CD4-positive, CD25-positive, alpha-beta regulatory T cell (primary cell): ENCODE measurements at regions not wholly inside any gene's neighbourhood (a gene's known extent, or its start where the extent isn't known, plus 50 kb on each side); places are given as distances from the start of the nearest gene placed in this dataset.

Experiments used
- ATAC-seq, 2 donors: fragments of 150-1000 bp; cut with Tn5 transposase; one replicate each; pipeline ENCODE4 v1.10.0; 2021; ENCODE audit warnings: low read depth in 2 of 2, moderate number of reproducible peaks in 2 of 2, moderate library complexity in 1 of 2
- DNase-seq, 3 donors: peaks; one replicate each; pipeline versions ENCODE4 v3.0.0 to v3.0.0-alpha.2; 2012 to 2022; ENCODE audit warnings: mixed read lengths in 1 of 3
- H3K27ac ChIP-seq: one replicate; pipeline ENCODE4 v1.7.0; 2013; ENCODE audit warnings: mild to moderate bottlenecking, low read length; ENCODE audit not compliant: insufficient read depth, poor library complexity, severe bottlenecking
- H3K27me3 ChIP-seq: one replicate; pipeline ENCODE4 v1.7.0; 2013; ENCODE audit warnings: low read length; ENCODE audit not compliant: control insufficient read depth, insufficient read depth
- H3K36me3 ChIP-seq: one replicate; pipeline ENCODE4 v1.7.0; 2013; ENCODE audit warnings: mild to moderate bottlenecking, low read length, moderate library complexity; ENCODE audit not compliant: control insufficient read depth, insufficient read depth
- H3K4me1 ChIP-seq: 2 replicates; pipeline ENCODE4 v1.7.0; 2013; ENCODE audit warnings: mild to moderate bottlenecking, low read length; ENCODE audit not compliant: insufficient read depth, control insufficient read depth, poor library complexity, severe bottlenecking
- H3K4me3 ChIP-seq: one replicate; pipeline ENCODE4 v1.7.0; 2013; ENCODE audit warnings: low read depth, mild to moderate bottlenecking, low read length, moderate library complexity
- H3K9me3 ChIP-seq, 2 experiments: 1 replicate in 1 of 2; 2 replicates in 1 of 2; pipeline ENCODE4 v1.7.0; 2013; ENCODE audit warnings: low read length in 2 of 2, mild to moderate bottlenecking in 1 of 2, moderate library complexity in 1 of 2; ENCODE audit not compliant: control insufficient read depth in 2 of 2
- H3K27ac Mint-ChIP-seq, 3 donors: one replicate each; pipeline ENCODE4 v1.8.0; 2020 to 2022; ENCODE audit warnings: mild to moderate bottlenecking in 3 of 3, mixed read lengths in 3 of 3, moderate library complexity in 2 of 3
- H3K27me3 Mint-ChIP-seq: one replicate; pipeline ENCODE4 v1.8.0; 2022; ENCODE audit warnings: mild to moderate bottlenecking, mixed read lengths
- H3K36me3 Mint-ChIP-seq: one replicate; pipeline ENCODE4 v1.8.0; 2020; ENCODE audit warnings: mixed read lengths
- H3K4me1 Mint-ChIP-seq, 4 donors: one replicate each; pipeline ENCODE4 v1.8.0; 2020 to 2022; ENCODE audit warnings: mixed read lengths in 4 of 4, mild to moderate bottlenecking in 1 of 4
- H3K4me3 Mint-ChIP-seq, 4 donors: one replicate each; pipeline ENCODE4 v1.8.0; 2020 to 2022; ENCODE audit warnings: mild to moderate bottlenecking in 4 of 4, mixed read lengths in 4 of 4, moderate library complexity in 3 of 4
- H3K9me3 Mint-ChIP-seq, 7 donors: one replicate each; pipeline ENCODE4 v1.8.0; 2020 to 2022; ENCODE audit warnings: mixed read lengths in 7 of 7, mild to moderate bottlenecking in 3 of 7, moderate library complexity in 2 of 7

- no peak overlapping the region for H3K4me3 ChIP-seq
- DNase-seq, result no peak
Measured at GRCh38 chr2:147250652-147251356, 594.0 kb upstream of the ACVR2A start.

GRCh38 chr2:147247749-147248148 is 597.1 kb upstream of the ACVR2A start:
- no peak for DNase-seq
- H3K4me1 Mint-ChIP-seq, result no peaks in the 10 kb centered on the region
- Histone ChIP-seq H3K27me3 (no peaks in the 10 kb centered on the region), H3K9me3 (peaks cover 0 to 4% of the 10 kb centered on the region in 2 experiments), H3K4me1 (no peaks in the 10 kb centered on the region), H3K4me3 (no peak overlapping the region), H3K27ac (no peak overlapping the region), H3K36me3 (no peaks in the 10 kb centered on the region)
- peaks cover 0 to 6% (median 4%) of the 10 kb centered on the region in 7 donors for H3K9me3 Mint-ChIP-seq
- no peak overlapping the region for H3K4me3 Mint-ChIP-seq
- H3K27ac Mint-ChIP-seq, result no peak overlapping the region
- no peak for ATAC-seq
- peaks cover 4% of the 10 kb centered on the region for H3K27me3 Mint-ChIP-seq
- H3K36me3 Mint-ChIP-seq, result no peaks in the 10 kb centered on the region

More at GRCh38 chr2:147250652-147251356, 594.0 kb upstream of the ACVR2A start:
- Histone ChIP-seq H3K4me1 (no peaks in the 10 kb centered on the region), H3K36me3 (no peaks in the 10 kb centered on the region), H3K27me3 (no peaks in the 10 kb centered on the region), H3K9me3 (peaks cover 0 to 5% of the 10 kb centered on the region in 2 experiments), H3K27ac (no peak overlapping the region)
- H3K27ac Mint-ChIP-seq, result no peak overlapping the region
- ATAC-seq, result no peak
- H3K9me3 Mint-ChIP-seq, result peaks cover 0 to 8% (median 6%) of the 10 kb centered on the region in 7 donors
- H3K4me1 Mint-ChIP-seq, result no peaks in the 10 kb centered on the region
- no peaks in the 10 kb centered on the region for H3K36me3 Mint-ChIP-seq
- peaks cover 4% of the 10 kb centered on the region for H3K27me3 Mint-ChIP-seq
- H3K4me3 Mint-ChIP-seq, result no peak overlapping the region

GRCh38 chr2:147242445-147242844 is 602.4 kb upstream of the ACVR2A start:
- no peaks in the 10 kb centered on the region for H3K36me3 ChIP-seq
- H3K27me3 ChIP-seq, result no peaks in the 10 kb centered on the region
- H3K9me3 ChIP-seq, result peaks cover 0 to 2% of the 10 kb centered on the region in 2 experiments
- DNase-seq (no peak), ATAC-seq (no peak)
- no peaks in the 10 kb centered on the region for H3K4me1 ChIP-seq
- peaks cover 0 to 8% (median 2%) of the 10 kb centered on the region in 7 donors for H3K9me3 Mint-ChIP-seq
- H3K36me3 Mint-ChIP-seq, result no peaks in the 10 kb centered on the region
- H3K4me1 Mint-ChIP-seq, result no peaks in the 10 kb centered on the region
- no peak overlapping the region for H3K4me3 Mint-ChIP-seq
- no peaks in the 10 kb centered on the region for H3K27me3 Mint-ChIP-seq
- H3K4me3 ChIP-seq, result no peak overlapping the region
- no peak overlapping the region for H3K27ac Mint-ChIP-seq
- no peak overlapping the region for H3K27ac ChIP-seq

DNA sequence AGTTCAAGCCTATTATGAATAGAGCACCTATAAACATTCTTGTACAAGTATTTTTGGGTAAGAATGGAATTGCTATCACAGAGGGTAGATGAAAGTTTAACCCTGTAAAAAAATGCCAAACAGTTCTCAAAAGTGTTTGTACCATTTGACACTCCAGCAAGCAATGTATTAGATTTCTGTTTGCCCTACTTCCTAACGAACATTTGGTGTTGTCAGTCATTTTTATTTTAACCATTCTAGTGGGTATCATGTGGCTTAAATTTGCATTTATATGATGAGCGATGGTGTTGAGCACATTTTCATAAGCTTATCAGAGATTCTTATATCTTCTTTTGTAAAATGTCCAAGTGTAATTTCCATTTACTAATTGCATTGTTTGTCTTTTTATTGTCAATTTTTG is 608.2 kb upstream of the ACVR2A start:
- no peak overlapping the region for H3K4me3 ChIP-seq
- no peaks in the 10 kb centered on the region for H3K27me3 Mint-ChIP-seq
- no peaks in the 10 kb centered on the region for H3K4me1 Mint-ChIP-seq
- H3K27ac Mint-ChIP-seq, result no peak overlapping the region
- peaks cover 0 to 8% (median 1%) of the 10 kb centered on the region in 7 donors for H3K9me3 Mint-ChIP-seq
- no peaks in the 10 kb centered on the region for H3K36me3 ChIP-seq
- no peaks in the 10 kb centered on the region for H3K4me1 ChIP-seq
- no peak overlapping the region for H3K4me3 Mint-ChIP-seq
- no peaks in the 10 kb centered on the region for H3K27me3 ChIP-seq
- no peaks in the 10 kb centered on the region for H3K36me3 Mint-ChIP-seq
- DNase-seq (no peak), ATAC-seq (no peak)
- peaks cover 0 to 2% of the 10 kb centered on the region in 2 experiments for H3K9me3 ChIP-seq
- H3K27ac ChIP-seq, result no peak overlapping the region

DNA sequence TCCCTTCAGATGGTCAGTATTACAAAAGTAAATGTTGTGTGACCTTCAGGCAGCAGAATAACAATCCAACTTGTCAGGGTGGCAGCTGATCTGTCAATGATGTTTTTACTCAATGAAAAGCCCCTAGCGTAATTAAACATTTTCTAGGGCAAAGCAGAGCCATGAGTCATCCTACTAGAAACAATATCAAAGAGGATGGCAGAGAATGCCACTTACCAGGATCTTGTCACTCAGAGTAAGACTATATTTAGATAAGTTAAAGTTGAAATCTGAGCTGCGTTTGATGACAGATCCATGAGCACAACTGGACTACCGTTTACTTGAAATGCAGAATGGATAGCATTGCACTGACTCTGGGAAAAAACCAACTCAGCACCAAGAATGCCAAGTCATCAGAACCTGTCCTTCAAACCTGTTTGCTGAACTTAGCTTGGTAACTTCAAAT is 612.6 kb upstream of the ACVR2A start:
- ATAC-seq, result no peak
- Histone ChIP-seq H3K36me3 (no peaks in the 10 kb centered on the region), H3K4me3 (no peak overlapping the region), H3K27me3 (no peaks in the 10 kb centered on the region), H3K4me1 (no peaks in the 10 kb centered on the region), H3K27ac (no peak overlapping the region), H3K9me3 (no peaks in the 10 kb centered on the region)
- H3K9me3 Mint-ChIP-seq, result peaks cover 0 to 6% (median 1%) of the 10 kb centered on the region in 7 donors
- DNase-seq, result no peak
- no peaks in the 10 kb centered on the region for H3K36me3 Mint-ChIP-seq
- no peaks in the 10 kb centered on the region for H3K27me3 Mint-ChIP-seq
- H3K27ac Mint-ChIP-seq, result no peak overlapping the region
- H3K4me1 Mint-ChIP-seq, result no peaks in the 10 kb centered on the region
- no peak overlapping the region for H3K4me3 Mint-ChIP-seq

- H3K36me3 ChIP-seq, result no peaks in the 10 kb centered on the region
- no peaks in the 10 kb centered on the region for H3K27me3 ChIP-seq
- no peak overlapping the region for H3K4me3 ChIP-seq
- Mint-ChIP-seq H3K9me3 (peaks cover 0 to 6% (median 1%) of the 10 kb centered on the region in 7 donors), H3K4me1 (no peaks in the 10 kb centered on the region), H3K27me3 (no peaks in the 10 kb centered on the region), H3K4me3 (no peak overlapping the region), H3K36me3 (no peaks in the 10 kb centered on the region), H3K27ac (no peak overlapping the region)
- no peaks in the 10 kb centered on the region for H3K9me3 ChIP-seq
- DNase-seq, result no peak
- H3K27ac ChIP-seq, result no peak overlapping the region
- ATAC-seq, result no peak
- H3K4me1 ChIP-seq, result no peaks in the 10 kb centered on the region
Measured at GRCh38 chr2:147231607-147232006, 613.2 kb upstream of the ACVR2A start.

DNA sequence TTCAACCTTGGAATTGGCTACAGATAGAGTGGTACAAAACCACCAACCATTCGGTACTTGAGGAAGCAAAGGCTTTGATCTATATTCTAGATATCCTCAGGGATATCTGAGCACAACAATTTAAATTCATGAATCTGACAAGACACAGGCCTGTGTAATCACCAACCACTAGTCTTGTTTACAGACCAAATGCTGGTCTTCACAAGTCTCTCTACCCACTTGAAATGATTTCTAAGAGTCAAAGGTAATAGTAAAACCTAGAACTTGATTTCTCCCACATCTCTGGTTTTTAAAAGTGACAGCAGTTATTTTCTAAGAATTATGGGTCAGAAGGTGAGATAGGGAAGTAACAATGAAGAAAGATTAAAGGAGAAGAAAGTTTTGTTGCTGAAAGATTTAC is 613.7 kb upstream of the ACVR2A start:
- Histone ChIP-seq H3K4me1 (no peaks in the 10 kb centered on the region), H3K9me3 (no peaks in the 10 kb centered on the region), H3K36me3 (no peaks in the 10 kb centered on the region), H3K27me3 (no peaks in the 10 kb centered on the region), H3K27ac (no peak overlapping the region), H3K4me3 (no peak overlapping the region)
- no peak for DNase-seq
- no peak overlapping the region for H3K4me3 Mint-ChIP-seq
- no peak overlapping the region for H3K27ac Mint-ChIP-seq
- H3K4me1 Mint-ChIP-seq, result no peaks in the 10 kb centered on the region
- H3K36me3 Mint-ChIP-seq, result no peaks in the 10 kb centered on the region
- H3K9me3 Mint-ChIP-seq, result peaks cover 0 to 6% (median 1%) of the 10 kb centered on the region in 7 donors
- H3K27me3 Mint-ChIP-seq, result no peaks in the 10 kb centered on the region
- no peak for ATAC-seq

DNA sequence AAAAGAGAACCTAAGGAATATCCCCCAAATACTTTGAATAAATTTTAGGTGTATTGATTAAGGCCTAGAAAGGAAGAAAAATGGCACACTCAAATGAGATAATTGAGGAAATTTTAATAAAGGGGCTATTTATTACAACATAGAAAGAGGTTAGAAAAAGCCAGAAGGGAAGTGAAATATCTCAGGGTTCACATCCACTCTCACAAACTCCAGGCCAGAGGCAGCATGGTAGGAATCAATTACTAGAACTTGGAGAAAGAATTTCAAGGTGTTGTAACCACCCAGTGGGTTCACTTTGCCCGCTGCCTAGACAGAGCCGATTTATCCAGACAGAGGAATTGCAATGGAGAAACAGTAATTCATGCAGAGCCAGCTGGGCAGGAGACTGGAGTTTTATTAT is 617.5 kb upstream of the ACVR2A start:
- ATAC-seq (no peak), DNase-seq (no peak)
- H3K4me3 Mint-ChIP-seq, result no peak overlapping the region
- peak overlapping the region in 1 of 3 donors; percentile 84 for H3K27ac Mint-ChIP-seq
- Histone ChIP-seq H3K4me3 (no peak overlapping the region), H3K9me3 (no peaks in the 10 kb centered on the region), H3K27ac (no peak overlapping the region), H3K27me3 (no peaks in the 10 kb centered on the region), H3K36me3 (no peaks in the 10 kb centered on the region), H3K4me1 (no peaks in the 10 kb centered on the region)
- no peaks in the 10 kb centered on the region for H3K36me3 Mint-ChIP-seq
- H3K4me1 Mint-ChIP-seq, result no peaks in the 10 kb centered on the region
- no peaks in the 10 kb centered on the region for H3K27me3 Mint-ChIP-seq
- peaks cover 0 to 6% (median 2%) of the 10 kb centered on the region in 7 donors for H3K9me3 Mint-ChIP-seq
